Pancreas (tissue), 10 donors: ENCODE measurements at regions not wholly inside any gene's neighbourhood (a gene's known extent, or its start where the extent isn't known, plus 50 kb on each side); places are given as distances from the start of the nearest gene placed in this dataset.

Source experiments
- ATAC-seq, 4 donors: fragments of 200-7000 bp; cut with Tn5 transposase; one replicate each; pipeline versions ENCODE4 v1.8.0 to v1.9.1; 2020; ENCODE audit warnings: mild to moderate bottlenecking in 4 of 4, moderate library complexity in 4 of 4
- DNase-seq, 6 donors: peaks; one replicate each; pipeline ENCODE4 v3.0.0-alpha.2; 2020
- FAIRE-seq: peaks from 2 replicates; lab custom pipeline; 2012; peaks lifted over from hg19 to GRCh38; lab: Jason Lieb, UNC
- H3K27ac ChIP-seq, 4 donors: fragments of 200-600 bp; sonication (generic); 1 replicate in 3 of 4; 2 replicates in 1 of 4; pipeline versions ENCODE4 v1.5.0 to v1.8.0; 2020
- H3K27me3 ChIP-seq, 4 donors: fragments of 200-600 bp; one replicate each; pipeline ENCODE4 v1.8.0; 2021
- H3K36me3 ChIP-seq, 3 donors: fragments of 200-600 bp; sonication (generic) in 1 of 3; one replicate each; pipeline versions ENCODE4 v1.5.0 to v1.8.0; 2020 to 2021
- H3K4me1 ChIP-seq, 3 donors: fragments of 200-600 bp; one replicate each; pipeline ENCODE4 v1.8.0; 2021
- H3K4me3 ChIP-seq, 4 donors: fragments of 200-600 bp; sonication (generic) in 2 of 4; one replicate each; pipeline versions ENCODE4 v1.5.0 to v1.8.0; 2020 to 2021
- H3K9me3 ChIP-seq, 4 donors: fragments of 200-600 bp; one replicate each; pipeline ENCODE4 v1.8.0; 2021
- WGBS, 2 donors: extraction: QIAGEN DNeasy Blood & Tissue Kit; methylation state at CpG; one replicate each; pipeline ENCODE4 v1.1.7; 2013; 5-methylcytosine and 5-hydroxymethylcytosine counted together
- intact Hi-C, 3 donors: fragments of 100-400 bp; cut with DNase I; formaldehyde crosslinking; loops; one replicate each; pipeline versions ENCODE4 v1.11.1 to v1.14.2; 2022
- TF ChIP-seq, protein P1 (sequence below), 4 donors: fragments of 200-600 bp; sonication (generic) in 3 of 4; IDR thresholded peaks; one replicate each; pipeline versions ENCODE4 v1.5.0 to v1.8.0; 2021; ENCODE audit warnings: antibody characterized with exemption in 4 of 4
- donor health status: healthy with polysubstance abuse.
- donor health status: DM: no; HTN: no; CAD: no; lungs with moderate emphysema.
- donor health status: DM: no; HTN: no; CAD: no.
- donor health status: control.
- donor health status: control.
- donor health status: Bipolar disorder and iron deficiency.
- donor health status: DM: yes; HTN: yes; CAD: no.
- donor health status: DM: no; HTN: no; CAD: no.
- donor health status: DM: no; HTN: no; CAD: no.
- donor health status: DM: yes; HTN: yes; CAD: no.

DNA sequence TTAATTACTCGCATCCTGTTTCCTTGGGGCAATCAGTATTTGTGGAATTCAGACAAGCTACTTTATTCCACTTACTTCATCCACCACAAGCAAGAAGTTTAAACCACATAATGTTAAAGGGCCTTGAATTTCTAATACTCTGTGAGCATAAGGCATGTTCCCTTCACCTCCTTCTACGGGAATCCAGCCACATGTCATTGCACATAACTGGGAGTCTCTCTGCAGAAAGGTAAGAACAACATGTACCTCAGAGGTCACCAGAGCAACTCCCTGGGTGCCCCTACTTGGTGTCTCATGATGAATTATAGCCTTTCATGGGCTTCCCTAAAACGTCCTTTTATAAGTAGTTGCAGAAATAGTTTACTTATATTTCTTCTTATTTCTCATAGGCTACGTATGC lies 553.2 kb downstream of the DTWD2 start:
- Histone ChIP-seq H3K36me3 (no peaks in the 10 kb centered on the region), H3K27ac (no peak overlapping the region), H3K9me3 (no peaks in the 10 kb centered on the region), H3K4me3 (no peak overlapping the region), H3K4me1 (no peaks in the 10 kb centered on the region), H3K27me3 (no peaks in the 10 kb centered on the region)
- 62 to 64% methylated on average over 4 of the region's 4 CpGs for whole genome bisulfite sequencing, 2 donors
- DNase-seq = no peak
- TF ChIP-seq, protein P1, sequence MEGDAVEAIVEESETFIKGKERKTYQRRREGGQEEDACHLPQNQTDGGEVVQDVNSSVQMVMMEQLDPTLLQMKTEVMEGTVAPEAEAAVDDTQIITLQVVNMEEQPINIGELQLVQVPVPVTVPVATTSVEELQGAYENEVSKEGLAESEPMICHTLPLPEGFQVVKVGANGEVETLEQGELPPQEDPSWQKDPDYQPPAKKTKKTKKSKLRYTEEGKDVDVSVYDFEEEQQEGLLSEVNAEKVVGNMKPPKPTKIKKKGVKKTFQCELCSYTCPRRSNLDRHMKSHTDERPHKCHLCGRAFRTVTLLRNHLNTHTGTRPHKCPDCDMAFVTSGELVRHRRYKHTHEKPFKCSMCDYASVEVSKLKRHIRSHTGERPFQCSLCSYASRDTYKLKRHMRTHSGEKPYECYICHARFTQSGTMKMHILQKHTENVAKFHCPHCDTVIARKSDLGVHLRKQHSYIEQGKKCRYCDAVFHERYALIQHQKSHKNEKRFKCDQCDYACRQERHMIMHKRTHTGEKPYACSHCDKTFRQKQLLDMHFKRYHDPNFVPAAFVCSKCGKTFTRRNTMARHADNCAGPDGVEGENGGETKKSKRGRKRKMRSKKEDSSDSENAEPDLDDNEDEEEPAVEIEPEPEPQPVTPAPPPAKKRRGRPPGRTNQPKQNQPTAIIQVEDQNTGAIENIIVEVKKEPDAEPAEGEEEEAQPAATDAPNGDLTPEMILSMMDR (IDR thresholded peaks at IDR 0.05) = no peak
- intact Hi-C loops = no loop called here
- no peak for ATAC-seq
- no peak for FAIRE-seq

- Histone ChIP-seq H3K27me3 (no peaks in the 10 kb centered on the region), H3K27ac (no peak overlapping the region), H3K4me1 (no peaks in the 10 kb centered on the region), H3K36me3 (no peaks in the 10 kb centered on the region), H3K4me3 (no peak overlapping the region), H3K9me3 (no peaks in the 10 kb centered on the region)
- ATAC-seq (no peak), FAIRE-seq (no peak), DNase-seq (no peak)
- 62 to 78% methylated on average over 2 of the region's 2 CpGs for WGBS, 2 donors
- intact Hi-C loops = no loop called here
- TF ChIP-seq, protein P1 (IDR thresholded peaks at IDR 0.05) = no peak
Measured at GRCh38 chr5:118434522-118434921, 553.8 kb downstream of the DTWD2 start.

DNA sequence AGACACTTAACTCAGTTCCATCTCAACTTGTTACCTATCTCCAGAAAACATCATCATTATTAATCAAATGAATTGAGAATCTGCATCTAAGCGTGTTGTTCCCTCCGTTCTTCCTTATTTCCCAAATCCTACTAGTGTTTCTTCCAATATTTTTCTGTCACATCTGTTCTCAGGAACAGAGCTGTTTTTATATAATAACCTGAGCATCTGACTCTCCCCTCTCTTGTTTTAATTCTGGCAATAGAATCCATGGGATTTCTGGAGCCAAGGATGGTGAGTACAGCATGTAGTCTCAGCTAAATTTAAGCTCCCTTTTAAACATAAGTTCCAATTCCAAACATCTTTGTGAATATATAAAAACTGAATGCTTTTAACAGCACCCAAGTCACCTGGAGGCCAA lies 558.3 kb downstream of the DTWD2 start:
- ATAC-seq (no peak), DNase-seq (no peak), FAIRE-seq (no peak)
- TF ChIP-seq, protein P1 (IDR thresholded peaks at IDR 0.05) = no peak
- Histone ChIP-seq H3K9me3 (no peaks in the 10 kb centered on the region), H3K27ac (no peak overlapping the region), H3K4me3 (no peak overlapping the region), H3K4me1 (no peaks in the 10 kb centered on the region), H3K27me3 (no peaks in the 10 kb centered on the region), H3K36me3 (no peaks in the 10 kb centered on the region)
- intact Hi-C loops = no loop called here
- whole genome bisulfite sequencing, 2 donors = 89 to 95% methylated on average over 2 of the region's 2 CpGs

- DNase-seq = no peak
- no peaks in the 10 kb centered on the region for H3K4me1 ChIP-seq
- no peaks in the 10 kb centered on the region for H3K36me3 ChIP-seq
- no peaks in the 10 kb centered on the region for H3K9me3 ChIP-seq
- no peak for ATAC-seq
- no peak for FAIRE-seq
- H3K27me3 ChIP-seq = no peaks in the 10 kb centered on the region
- TF ChIP-seq, protein P1 (IDR thresholded peaks at IDR 0.05) = no peak
- no peak overlapping the region for H3K4me3 ChIP-seq
- intact Hi-C loops = no loop called here
- no peak overlapping the region for H3K27ac ChIP-seq
Measured at GRCh38 chr5:118407958-118408357, 580.4 kb downstream of the DTWD2 start.

- Histone ChIP-seq H3K9me3 (no peaks in the 10 kb centered on the region), H3K4me1 (no peaks in the 10 kb centered on the region), H3K36me3 (no peaks in the 10 kb centered on the region), H3K4me3 (no peak overlapping the region), H3K27ac (no peak overlapping the region), H3K27me3 (no peaks in the 10 kb centered on the region)
- FAIRE-seq = no peak
- TF ChIP-seq, protein P1 (IDR thresholded peaks at IDR 0.05) = no peak
- no peak for ATAC-seq
- intact Hi-C loops = no loop called here
- DNase-seq = peak in 1 of 6 donors; percentile 32
- 46% methylated on average over 5 of the region's 5 CpGs for WGBS, 2 donors
Measured at GRCh38 chr5:118405650-118406061, 582.7 kb downstream of the DTWD2 start.
